Neural cell (in vitro differentiated cells): ENCODE measurements at regions not wholly inside any gene's neighbourhood (a gene's known extent, or its start where the extent isn't known, plus 50 kb on each side); places are given as distances from the start of the nearest gene placed in this dataset.

ENCODE experiments used
- H2AFZ ChIP-seq: fragments of 200-600, 300-800 bp; sonication (generic), shearing (Covaris generic); 2 replicates; pipeline ENCODE4 v1.6.0; 2014; ENCODE audit warnings: low read depth, mild to moderate bottlenecking, antibody characterized with exemption, low read length, moderate library complexity
- H3F3A ChIP-seq: fragments of 200-600 bp; shearing (Covaris generic); 2 replicates; pipeline ENCODE4 v1.6.1; 2016; ENCODE audit warnings: mild to moderate bottlenecking, moderate library complexity, mixed read lengths, antibody characterized with exemption, low read length; ENCODE audit not compliant: insufficient read depth, poor library complexity, severe bottlenecking
- H3K27ac ChIP-seq: fragments of 200-600, 300-800 bp; sonication (generic), shearing (Covaris generic); 2 replicates; pipeline ENCODE4 v1.5.1; 2014; ENCODE audit warnings: mild to moderate bottlenecking, low read length, moderate library complexity
- H3K27me3 ChIP-seq: fragments of 300-800, 200-600 bp; sonication (generic), shearing (Covaris generic); 2 replicates; pipeline ENCODE4 v1.6.0; 2014; ENCODE audit warnings: mild to moderate bottlenecking, low read depth, low read length, moderate library complexity; ENCODE audit not compliant: insufficient read depth
- H3K36me3 ChIP-seq: fragments of 300-800, 200-600 bp; sonication (generic), shearing (Covaris generic); 2 replicates; pipeline ENCODE4 v1.5.1; 2014; ENCODE audit warnings: mild to moderate bottlenecking, antibody characterized with exemption, low read length, moderate library complexity; ENCODE audit not compliant: insufficient read depth
- H3K4me2 ChIP-seq: fragments of 300-800, 200-600 bp; sonication (generic), shearing (Covaris generic); 2 replicates; pipeline ENCODE4 v1.6.0; 2014; ENCODE audit warnings: mild to moderate bottlenecking, low read length
- H3K4me3 ChIP-seq: fragments of 300-800, 200-600 bp; sonication (generic), shearing (Covaris generic); 2 replicates; pipeline ENCODE4 v1.5.1; 2014; ENCODE audit warnings: mild to moderate bottlenecking, low read length, moderate library complexity
- H3K79me2 ChIP-seq: fragments of 200-600 bp; shearing (Covaris generic); replicated peaks from 2 replicates; pipeline ENCODE4 v1.6.0; 2014; ENCODE audit warnings: mild to moderate bottlenecking, low read length, moderate library complexity; ENCODE audit not compliant: insufficient read depth
- H3K9ac ChIP-seq: fragments of 300-800, 200-600 bp; sonication (generic), shearing (Covaris generic); 2 replicates; pipeline ENCODE4 v1.6.1; 2016; ENCODE audit warnings: mild to moderate bottlenecking, low read length, mixed read lengths
- H3K9me2 ChIP-seq: fragments of 200-600 bp; shearing (Covaris generic); 2 replicates; pipeline ENCODE4 v1.6.1; 2016; ENCODE audit warnings: mild to moderate bottlenecking, low read length, mixed read lengths; ENCODE audit not compliant: insufficient read depth
- H3K9me3 ChIP-seq: fragments of 200-600, 300-800 bp; sonication (generic), shearing (Covaris generic); 2 replicates; pipeline ENCODE4 v1.6.1; 2016; ENCODE audit warnings: mild to moderate bottlenecking, mixed run types, low read length, moderate library complexity, mixed read lengths
- H4K20me1 ChIP-seq: fragments of 200-600 bp; shearing (Covaris generic); 2 replicates; pipeline ENCODE4 v1.6.1; 2016; ENCODE audit warnings: mild to moderate bottlenecking, mixed run types; ENCODE audit not compliant: insufficient read depth
- CTCF ChIP-seq: fragments of 450-650 bp; IDR thresholded peaks from 2 replicates; pipeline ENCODE4 v1.5.1; 2014; ENCODE audit warnings: antibody characterized with exemption, mild to moderate bottlenecking, moderate library complexity; ENCODE audit not compliant: poor library complexity, severe bottlenecking
- EP300 ChIP-seq: fragments of 450-650 bp; conservative IDR thresholded peaks from 2 replicates; pipeline ENCODE4 v1.6.1; 2014; ENCODE audit warnings: antibody characterized with exemption, mild to moderate bottlenecking, moderate library complexity; ENCODE audit not compliant: poor library complexity, severe bottlenecking
- EZH2 ChIP-seq: fragments of 200-600, 300-800 bp; shearing (Covaris generic), sonication (generic); IDR thresholded peaks from 2 replicates; pipeline ENCODE4 v1.6.1; 2014; ENCODE audit warnings: antibody characterized with exemption, low read length, borderline replicate concordance, mild to moderate bottlenecking; ENCODE audit not compliant: insufficient read depth, poor library complexity, severe bottlenecking
- MXI1 ChIP-seq: fragments of 450-650 bp; conservative IDR thresholded peaks from 2 replicates; pipeline ENCODE4 v1.6.1; 2014; ENCODE audit warnings: antibody characterized with exemption, mild to moderate bottlenecking; ENCODE audit not compliant: poor library complexity, severe bottlenecking
- POLR2AphosphoS5 ChIP-seq: IDR thresholded peaks from 2 replicates; pipeline ENCODE4 v1.6.1; 2012
- RAD21 ChIP-seq: fragments of 450-650 bp; conservative IDR thresholded peaks from 2 replicates; pipeline ENCODE4 v1.6.1; 2014; ENCODE audit warnings: antibody characterized with exemption, mild to moderate bottlenecking, moderate library complexity
- REST ChIP-seq: IDR thresholded peaks from 2 replicates; pipeline ENCODE4 v1.6.1; 2012; ENCODE audit warnings: borderline replicate concordance
- SMC3 ChIP-seq: fragments of 450-650 bp; conservative IDR thresholded peaks from 2 replicates; pipeline ENCODE4 v1.6.1; 2014; ENCODE audit warnings: antibody characterized with exemption, mild to moderate bottlenecking, moderate library complexity; ENCODE audit not compliant: poor library complexity
- TAF1 ChIP-seq: IDR thresholded peaks from 2 replicates; pipeline ENCODE4 v1.6.1; 2012; ENCODE audit warnings: low read depth

GRCh38 chr11:15816260-15816871 is 540.0 kb downstream of the SOX6 start (continued):
- no peak for TF ChIP-seq EP300

- Histone ChIP-seq H2AFZ (no peak overlapping the region), H3K9ac (no peak overlapping the region), H3K4me3 (no peak overlapping the region), H3K79me2 (no peaks in the 10 kb centered on the region), H3K4me2 (no peak overlapping the region), H3K9me2 (no peaks in the 10 kb centered on the region), H3K27me3 (no peaks in the 10 kb centered on the region), H3F3A (no peaks in the 10 kb centered on the region), H4K20me1 (no peaks in the 10 kb centered on the region), H3K27ac (no peak overlapping the region), H3K36me3 (no peaks in the 10 kb centered on the region), H3K9me3 (no peaks in the 10 kb centered on the region)
- TF ChIP-seq EZH2 (no peak), MXI1 (no peak), SMC3 (no peak), REST (no peak), RAD21 (no peak), CTCF (no peak), TAF1 (no peak)
Observed at GRCh38 chr11:15817001-15817400, 539.3 kb downstream of the SOX6 start.

GRCh38 chr11:15818132-15818842 is 538.1 kb downstream of the SOX6 start:
- no peaks in the 10 kb centered on the region for H3K27me3 ChIP-seq
- no peak overlapping the region for H3K9ac ChIP-seq
- H2AFZ ChIP-seq: no peak overlapping the region
- H3K36me3 ChIP-seq: no peaks in the 10 kb centered on the region
- no peaks in the 10 kb centered on the region for H3F3A ChIP-seq
- H3K4me2 ChIP-seq: no peak overlapping the region
- H3K4me3 ChIP-seq: no peak overlapping the region
- H3K9me3 ChIP-seq: no peaks in the 10 kb centered on the region
- H3K79me2 ChIP-seq: no peaks in the 10 kb centered on the region
- TF ChIP-seq POLR2AphosphoS5 (no peak), EP300 (no peak), REST (no peak), RAD21 (no peak), CTCF (no peak), EZH2 (no peak), TAF1 (no peak), SMC3 (no peak), MXI1 (no peak)
- no peaks in the 10 kb centered on the region for H3K9me2 ChIP-seq
- no peak overlapping the region for H3K27ac ChIP-seq
- no peaks in the 10 kb centered on the region for H4K20me1 ChIP-seq
